K562 (cell line): ENCODE measurements at regions not wholly inside any gene's neighbourhood (a gene's known extent, or its start where the extent isn't known, plus 50 kb on each side); places are given as distances from the start of the nearest gene placed in this dataset.

Experiments used
- ATAC-seq: fragments of 200-7000 bp; cut with Tn5 transposase; 3 replicates; pipeline ENCODE4 v1.9.1; 2020; ENCODE audit warnings: moderate library complexity
- BruUV-seq: library from RNA; stranded (reverse); fragments of 400-500 nt; replicated peaks from 2 replicates; lab custom pipeline; 2021; lab: Mats Ljungman, UMichigan
- CTCF ChIA-PET: fragments of 300-600 bp; formaldehyde crosslinking; extraction: SDS; loops from one replicate; lab custom pipeline; 2021; ENCODE audit warnings: low intra/inter-chr PET ratio; lab: Yijun Ruan, JAX
- POLR2A ChIA-PET: fragments of 300-600, 350-650 bp; sonication (Branson Sonifier 250); formaldehyde crosslinking; extraction: SDS; loops from one replicate; lab custom pipeline; 2021; ENCODE audit warnings: antibody characterized with exemption, inconsistent platforms; lab: Yijun Ruan, JAX
- DNase-seq, 4 experiments: peaks; one replicate each; pipeline versions ENCODE4 v3.0.0 to v3.0.0-alpha.2; 2011 to 2018; ENCODE audit warnings: low spot score in 3 of 4, mixed read lengths in 3 of 4; ENCODE audit errors: extremely low read depth in 1 of 4
- FAIRE-seq: peaks from 2 replicates; lab custom pipeline; 2011; peaks lifted over from hg19 to GRCh38; lab: Jason Lieb, UNC
- H2AFZ ChIP-seq: 2 replicates; pipeline ENCODE4 v1.6.0; 2011; ENCODE audit warnings: low read depth, low read length, control low read depth, inconsistent platforms
- H3K27ac ChIP-seq: fragments of 200-600 bp; 3 replicates; pipeline ENCODE4 v1.8.0; 2011; ENCODE audit warnings: low read depth, mild to moderate bottlenecking, control low read depth, inconsistent platforms, low read length, moderate library complexity, mixed read lengths; ENCODE audit errors: extremely low read depth
- H3K27me3 ChIP-seq, 2 experiments: fragments of 300-600 bp in 1 of 2; 2 replicates in 1 of 2; 3 replicates in 1 of 2; pipeline versions ENCODE4 v1.6.0 to v1.8.0; 2011; ENCODE audit warnings: inconsistent platforms in 2 of 2, low read length in 2 of 2, mild to moderate bottlenecking in 1 of 2, mixed read lengths in 1 of 2, moderate library complexity in 1 of 2; ENCODE audit not compliant: control insufficient read depth in 2 of 2, insufficient read depth in 2 of 2
- H3K36me3 ChIP-seq: fragments of 300-600 bp; 3 replicates; pipeline ENCODE4 v1.8.0; 2011; ENCODE audit warnings: mild to moderate bottlenecking, low read length, inconsistent platforms; ENCODE audit not compliant: control insufficient read depth, insufficient read depth
- H3K4me1 ChIP-seq, 2 experiments: fragments of 200-600 bp in 1 of 2; replicated peaks in 1 of 2; 2 replicates in 1 of 2; 3 replicates in 1 of 2; pipeline versions ENCODE4 v1.5.1 to v1.8.0; 2011; ENCODE audit warnings: inconsistent platforms in 2 of 2, low read length in 2 of 2, mild to moderate bottlenecking in 1 of 2, mixed read lengths in 1 of 2, moderate library complexity in 1 of 2; ENCODE audit not compliant: control insufficient read depth in 2 of 2, insufficient read depth in 2 of 2
- H3K4me2 ChIP-seq: 2 replicates; pipeline ENCODE4 v1.6.1; 2011; ENCODE audit warnings: low read length, control low read depth, inconsistent platforms, mixed read lengths; ENCODE audit not compliant: insufficient read depth
- H3K4me3 ChIP-seq: fragments of 200-600 bp; sonication (generic), shearing (Covaris generic); 2 replicates; pipeline ENCODE4 v1.5.1; 2016; ENCODE audit warnings: control low read depth, inconsistent platforms
- H3K79me2 ChIP-seq: fragments of 200-600 bp; 3 replicates; pipeline ENCODE4 v1.8.0; 2011; ENCODE audit warnings: low read length, inconsistent platforms; ENCODE audit not compliant: control insufficient read depth, insufficient read depth
- H3K9ac ChIP-seq, 2 experiments: 2 replicates each; pipeline versions ENCODE4 v1.6.0 to v1.6.1; 2011; ENCODE audit warnings: low read depth in 2 of 2, low read length in 2 of 2, control low read depth in 1 of 2, inconsistent platforms in 1 of 2, mild to moderate bottlenecking in 1 of 2, mixed read lengths in 1 of 2; ENCODE audit not compliant: insufficient read depth in 1 of 2
- H3K9me1 ChIP-seq: one replicate; pipeline ENCODE4 v1.6.0; 2011; ENCODE audit warnings: inconsistent platforms, mild to moderate bottlenecking, low read length, moderate library complexity; ENCODE audit not compliant: control insufficient read depth, insufficient read depth
- H3K9me3 ChIP-seq: replicated peaks from 2 replicates; pipeline ENCODE4 v1.5.1; 2011; ENCODE audit warnings: low read depth, low read length, inconsistent platforms; ENCODE audit not compliant: control insufficient read depth, insufficient read depth
- H4K20me1 ChIP-seq: replicated peaks from 2 replicates; pipeline ENCODE4 v1.6.1; 2011; ENCODE audit warnings: low read length, inconsistent platforms, mixed read lengths; ENCODE audit not compliant: control insufficient read depth, insufficient read depth
- ARID1B ChIP-seq: fragments of 450-650 bp; IDR thresholded peaks from 2 replicates; pipeline ENCODE4 v1.6.1; 2016; ENCODE audit warnings: antibody characterized with exemption, mild to moderate bottlenecking, inconsistent platforms
- BACH1 ChIP-seq: fragments of 200-800 bp; sonication (Bioruptor generic); IDR thresholded peaks from 2 replicates; pipeline ENCODE4 v1.6.1; 2016; ENCODE audit warnings: missing genetic modification characterization, missing compliant biosample characterization
- BCL6 ChIP-seq: fragments of 250-450 bp; sonication (Bioruptor Pico); IDR thresholded peaks from 2 replicates; pipeline ENCODE4 v1.4.0; 2020
- BHLHE40 ChIP-seq: IDR thresholded peaks from 2 replicates; pipeline ENCODE4 v1.6.1; 2011; ENCODE audit warnings: low read length, improper control_type of control experiment
- EP400 ChIP-seq: fragments of 450-650 bp; IDR thresholded peaks from 2 replicates; pipeline ENCODE4 v1.6.1; 2017; ENCODE audit warnings: antibody characterized with exemption, mild to moderate bottlenecking, moderate library complexity
- ILK ChIP-seq: fragments of 450-650 bp; IDR thresholded peaks from 2 replicates; pipeline ENCODE4 v1.6.1; 2016; ENCODE audit warnings: missing genetic modification characterization, low read depth, mild to moderate bottlenecking, missing compliant biosample characterization, moderate library complexity, borderline replicate concordance
- IRF2 ChIP-seq: sonication (generic); formaldehyde crosslinking; IDR thresholded peaks from 2 replicates; pipeline ENCODE4 v1.8.1; 2022; ENCODE audit warnings: mild to moderate bottlenecking, missing genetic modification reagents
- MEIS2 ChIP-seq: fragments of 450-650 bp; IDR thresholded peaks from 2 replicates; pipeline ENCODE4 v1.6.1; 2014; ENCODE audit warnings: mild to moderate bottlenecking; ENCODE audit not compliant: partially characterized antibody
- SIRT6 ChIP-seq: IDR thresholded peaks from one replicate; pipeline ENCODE4 v1.6.1; 2012; ENCODE audit warnings: low read depth, mild to moderate bottlenecking, control low read depth, inconsistent platforms, low read length, moderate library complexity
- TOE1 ChIP-seq, 2 experiments: fragments of 450-650 bp in 1 of 2; sonication (generic) in 1 of 2; formaldehyde crosslinking in 1 of 2; IDR thresholded peaks; 2 replicates each; pipeline versions ENCODE4 v1.7.1 to v1.8.0; 2016 to 2022; ENCODE audit warnings: borderline replicate concordance in 2 of 2, mild to moderate bottlenecking in 2 of 2, antibody characterized with exemption in 1 of 2, inconsistent platforms in 1 of 2, low read depth in 1 of 2, missing genetic modification reagents in 1 of 2, moderate library complexity in 1 of 2
- YBX1 ChIP-seq: fragments of 450-650 bp; IDR thresholded peaks from 2 replicates; pipeline ENCODE4 v1.7.1; 2016; ENCODE audit warnings: mild to moderate bottlenecking
- ZZZ3 ChIP-seq: fragments of 450-650 bp; IDR thresholded peaks from 2 replicates; pipeline ENCODE4 v1.6.1; 2016; ENCODE audit warnings: antibody characterized with exemption, mild to moderate bottlenecking, moderate library complexity
- WGBS: fragments of 100-300 bp; shearing (Covaris generic); methylation state at CpG from one replicate; pipeline ENCODE4 v1.1.6; 2016; ENCODE audit warnings: low coverage, mixed read lengths; ENCODE audit not compliant: insufficient coverage; ENCODE audit errors: missing lambda C conversion rate; 5-methylcytosine and 5-hydroxymethylcytosine counted together
- in situ Hi-C: fragments of 300-500 bp; cut with MboI; formaldehyde crosslinking; loops from 4 replicates; pipeline ENCODE4 v1.15.0; 2018; ENCODE audit warnings: inconsistent platforms, mixed read lengths
- intact Hi-C: fragments of 100-400 bp; cut with micrococcal nuclease; formaldehyde crosslinking; loops from 2 replicates; pipeline ENCODE4 v1.14.2; 2022
- TF ChIP-seq, protein P1 (sequence below): fragments of 250-450 bp; sonication (Bioruptor Pico); IDR thresholded peaks from 2 replicates; pipeline ENCODE4 v1.8.0; 2022; ENCODE audit warnings: inconsistent platforms
- TF ChIP-seq, protein P2 (sequence below): conservative IDR thresholded peaks from 2 replicates; pipeline ENCODE4 v1.6.1; 2011; ENCODE audit warnings: low read depth, mild to moderate bottlenecking, low read length; ENCODE audit not compliant: control insufficient read depth
- TF ChIP-seq, protein P3 (sequence below): fragments of 200-800 bp; sonication (Bioruptor generic); IDR thresholded peaks from 2 replicates; pipeline ENCODE4 v1.6.1; 2017; ENCODE audit warnings: missing genetic modification characterization, missing compliant biosample characterization

DNA sequence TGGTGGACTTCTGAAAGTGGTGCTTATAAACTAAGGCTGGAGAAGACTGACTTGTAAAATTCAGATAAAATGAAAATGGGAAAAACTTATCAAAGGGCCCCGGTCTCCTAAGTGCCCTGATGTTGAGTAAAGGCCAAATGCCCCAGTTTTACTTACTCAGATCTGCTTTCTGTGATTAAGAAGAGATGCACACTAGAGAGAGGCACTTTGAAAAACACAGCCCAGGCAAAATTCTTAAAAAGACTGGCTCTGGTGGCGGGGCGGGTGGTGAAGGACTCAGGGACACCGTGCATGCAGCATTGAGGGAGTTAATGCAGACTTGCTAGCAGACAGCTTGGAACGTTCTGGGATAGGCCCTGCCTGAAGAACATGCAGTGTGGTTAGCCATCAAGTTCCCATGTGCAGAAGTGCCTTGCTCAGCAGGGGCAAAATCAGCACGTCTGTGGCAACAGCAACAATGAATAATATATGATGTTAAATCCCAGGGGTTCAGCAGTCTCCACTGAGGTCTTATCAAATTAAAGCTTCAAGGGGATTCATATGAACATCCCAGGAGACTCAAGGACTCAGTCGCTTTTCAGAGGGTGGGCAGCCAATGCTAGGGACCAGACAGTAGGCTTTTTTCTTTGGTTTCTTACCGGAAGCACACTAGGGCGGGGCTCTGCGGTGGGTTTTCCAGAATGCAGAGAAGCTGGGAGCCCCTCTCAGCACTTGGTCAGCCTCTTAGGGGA lies 105.0 kb downstream of the DAD1 start:
- H3K4me2 ChIP-seq = no peak overlapping the region
- H3K36me3 ChIP-seq = no peaks in the 10 kb centered on the region
- no peaks in the 10 kb centered on the region for H3K9me1 ChIP-seq
- H3K9ac ChIP-seq = no peak overlapping the region
- H3K27me3 ChIP-seq = peaks cover 12 to 23% of the 10 kb centered on the region in 2 experiments
- ChIA-PET CTCF (no interaction called here), POLR2A (interaction anchor here (0.8 kb wide), 1 partner anchor 65 kb away, joined by 4 read pairs; no protein-coding TSS in a partner anchor)
- no peaks in the 10 kb centered on the region for H3K9me3 ChIP-seq
- H3K4me1 ChIP-seq = no peaks in the 10 kb centered on the region
- no TSS peak for BruUV-seq
- H2AFZ ChIP-seq = no peak overlapping the region
- DNase-seq (no peak), ATAC-seq (no peak), FAIRE-seq (no peak)
- intact Hi-C loops = no loop called here
- H3K79me2 ChIP-seq = no peaks in the 10 kb centered on the region
- no peak overlapping the region for H3K4me3 ChIP-seq
- WGBS = 5% methylated on average over 9 of the region's 10 CpGs
- in situ Hi-C loops = no loop called here
- H3K27ac ChIP-seq = no peak overlapping the region
- no peaks in the 10 kb centered on the region for H4K20me1 ChIP-seq
- TF ChIP-seq, protein P1, sequence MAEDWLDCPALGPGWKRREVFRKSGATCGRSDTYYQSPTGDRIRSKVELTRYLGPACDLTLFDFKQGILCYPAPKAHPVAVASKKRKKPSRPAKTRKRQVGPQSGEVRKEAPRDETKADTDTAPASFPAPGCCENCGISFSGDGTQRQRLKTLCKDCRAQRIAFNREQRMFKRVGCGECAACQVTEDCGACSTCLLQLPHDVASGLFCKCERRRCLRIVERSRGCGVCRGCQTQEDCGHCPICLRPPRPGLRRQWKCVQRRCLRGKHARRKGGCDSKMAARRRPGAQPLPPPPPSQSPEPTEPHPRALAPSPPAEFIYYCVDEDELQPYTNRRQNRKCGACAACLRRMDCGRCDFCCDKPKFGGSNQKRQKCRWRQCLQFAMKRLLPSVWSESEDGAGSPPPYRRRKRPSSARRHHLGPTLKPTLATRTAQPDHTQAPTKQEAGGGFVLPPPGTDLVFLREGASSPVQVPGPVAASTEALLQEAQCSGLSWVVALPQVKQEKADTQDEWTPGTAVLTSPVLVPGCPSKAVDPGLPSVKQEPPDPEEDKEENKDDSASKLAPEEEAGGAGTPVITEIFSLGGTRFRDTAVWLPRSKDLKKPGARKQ (CRISPR knock-in tag) = no peak
- no peak for TF ChIP-seq EP400
- no peak for TF ChIP-seq YBX1
- TF ChIP-seq BCL6 (CRISPR knock-in tag) = no peak
- TF ChIP-seq ZZZ3 = no peak
- TF ChIP-seq, protein P2, sequence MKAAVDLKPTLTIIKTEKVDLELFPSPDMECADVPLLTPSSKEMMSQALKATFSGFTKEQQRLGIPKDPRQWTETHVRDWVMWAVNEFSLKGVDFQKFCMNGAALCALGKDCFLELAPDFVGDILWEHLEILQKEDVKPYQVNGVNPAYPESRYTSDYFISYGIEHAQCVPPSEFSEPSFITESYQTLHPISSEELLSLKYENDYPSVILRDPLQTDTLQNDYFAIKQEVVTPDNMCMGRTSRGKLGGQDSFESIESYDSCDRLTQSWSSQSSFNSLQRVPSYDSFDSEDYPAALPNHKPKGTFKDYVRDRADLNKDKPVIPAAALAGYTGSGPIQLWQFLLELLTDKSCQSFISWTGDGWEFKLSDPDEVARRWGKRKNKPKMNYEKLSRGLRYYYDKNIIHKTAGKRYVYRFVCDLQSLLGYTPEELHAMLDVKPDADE = no peak
- TF ChIP-seq SIRT6 = no peak
- no peak for TF ChIP-seq BHLHE40
- TF ChIP-seq ARID1B = no peak
- TF ChIP-seq ILK (tag) = no peak
- no peak for TF ChIP-seq IRF2 (CRISPR knock-in tag)
- no peak for TF ChIP-seq BACH1 (tag)
- TF ChIP-seq, protein P3, sequence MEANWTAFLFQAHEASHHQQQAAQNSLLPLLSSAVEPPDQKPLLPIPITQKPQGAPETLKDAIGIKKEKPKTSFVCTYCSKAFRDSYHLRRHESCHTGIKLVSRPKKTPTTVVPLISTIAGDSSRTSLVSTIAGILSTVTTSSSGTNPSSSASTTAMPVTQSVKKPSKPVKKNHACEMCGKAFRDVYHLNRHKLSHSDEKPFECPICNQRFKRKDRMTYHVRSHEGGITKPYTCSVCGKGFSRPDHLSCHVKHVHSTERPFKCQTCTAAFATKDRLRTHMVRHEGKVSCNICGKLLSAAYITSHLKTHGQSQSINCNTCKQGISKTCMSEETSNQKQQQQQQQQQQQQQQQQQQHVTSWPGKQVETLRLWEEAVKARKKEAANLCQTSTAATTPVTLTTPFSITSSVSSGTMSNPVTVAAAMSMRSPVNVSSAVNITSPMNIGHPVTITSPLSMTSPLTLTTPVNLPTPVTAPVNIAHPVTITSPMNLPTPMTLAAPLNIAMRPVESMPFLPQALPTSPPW = no peak
- TF ChIP-seq TOE1 (IDR thresholded peaks at IDR 0.05; ENCODE audit: borderline replicate concordance) = no peak
- TF ChIP-seq TOE1 (CRISPR knock-in tag; IDR thresholded peaks at IDR 0.05; ENCODE audit: borderline replicate concordance, low read depth) = no peak
- no peak for TF ChIP-seq MEIS2
